Activated naive CD8-positive, alpha-beta T cell treated with anti-CD3 and anti-CD28 coated beads for 36 hours (primary cell): ENCODE measurements at regions not wholly inside any gene's neighbourhood (a gene's known extent, or its start where the extent isn't known, plus 50 kb on each side); places are given as distances from the start of the nearest gene placed in this dataset.

Source experiments
- DNase-seq: peaks from one replicate; pipeline ENCODE4 v3.0.0; 2021
- H3K27ac Mint-ChIP-seq: one replicate; pipeline ENCODE4 v1.8.0; 2022; ENCODE audit warnings: mild to moderate bottlenecking, moderate library complexity, mixed read lengths
- H3K27me3 Mint-ChIP-seq: one replicate; pipeline ENCODE4 v1.8.0; 2022; ENCODE audit warnings: mild to moderate bottlenecking, mixed read lengths
- H3K36me3 Mint-ChIP-seq: one replicate; pipeline ENCODE4 v1.8.0; 2021; ENCODE audit warnings: mild to moderate bottlenecking, mixed read lengths
- H3K4me1 Mint-ChIP-seq: one replicate; pipeline ENCODE4 v1.8.0; 2021; ENCODE audit warnings: mixed read lengths
- H3K4me3 Mint-ChIP-seq: one replicate; pipeline ENCODE4 v1.8.0; 2022; ENCODE audit warnings: mild to moderate bottlenecking, moderate library complexity, mixed read lengths
- H3K9me3 Mint-ChIP-seq: one replicate; pipeline ENCODE4 v1.8.0; 2022; ENCODE audit warnings: mixed read lengths

- H3K4me3 Mint-ChIP-seq, result no peak overlapping the region
- no peak overlapping the region for H3K27ac Mint-ChIP-seq
- H3K9me3 Mint-ChIP-seq, result peaks cover 9% of the 10 kb centered on the region
Measured at GRCh38 chr10:2475711-2476217, 591.6 kb upstream of the PFKP start.

GRCh38 chr10:2471811-2472210 lies 595.5 kb upstream of the PFKP start:
- H3K27me3 Mint-ChIP-seq, result peaks cover 3% of the 10 kb centered on the region
- H3K9me3 Mint-ChIP-seq, result peaks cover 11% of the 10 kb centered on the region
- H3K4me3 Mint-ChIP-seq, result no peak overlapping the region
- DNase-seq, result no peak
- no peaks in the 10 kb centered on the region for H3K4me1 Mint-ChIP-seq
- H3K27ac Mint-ChIP-seq, result no peak overlapping the region
- no peaks in the 10 kb centered on the region for H3K36me3 Mint-ChIP-seq

More at GRCh38 chr10:2475711-2476217, 591.6 kb upstream of the PFKP start:
- DNase-seq, result no peak
- Mint-ChIP-seq H3K36me3 (no peaks in the 10 kb centered on the region), H3K4me1 (no peaks in the 10 kb centered on the region), H3K27me3 (no peaks in the 10 kb centered on the region)

- no peak overlapping the region for H3K4me3 Mint-ChIP-seq
- no peak for DNase-seq
- no peaks in the 10 kb centered on the region for H3K36me3 Mint-ChIP-seq
- peaks cover 3% of the 10 kb centered on the region for H3K27me3 Mint-ChIP-seq
- no peak overlapping the region for H3K27ac Mint-ChIP-seq
- no peaks in the 10 kb centered on the region for H3K4me1 Mint-ChIP-seq
- H3K9me3 Mint-ChIP-seq, result peaks cover 15% of the 10 kb centered on the region
Measured at GRCh38 chr10:2469802-2470201, 597.5 kb upstream of the PFKP start.

DNA sequence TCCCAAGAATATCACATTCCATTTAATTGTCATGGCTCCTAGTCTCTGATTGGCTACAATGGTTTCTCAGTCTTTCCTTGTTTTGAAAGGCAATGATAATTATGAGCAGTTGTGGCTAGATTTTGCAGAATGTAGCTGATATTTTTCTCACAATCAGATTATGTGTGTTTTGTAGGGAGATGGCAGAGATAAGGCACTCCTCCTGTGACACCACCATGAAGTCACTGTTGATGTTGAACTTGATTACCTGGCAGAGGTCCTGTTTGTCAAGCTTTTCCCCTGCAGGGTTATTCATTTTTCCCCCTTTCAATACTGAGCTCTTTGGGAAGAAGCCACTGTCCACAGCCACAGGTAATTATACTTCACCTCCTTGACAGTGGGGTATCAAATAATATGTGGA lies 602.9 kb upstream of the PFKP start:
- H3K27me3 Mint-ChIP-seq, result peaks cover 3% of the 10 kb centered on the region

DNA sequence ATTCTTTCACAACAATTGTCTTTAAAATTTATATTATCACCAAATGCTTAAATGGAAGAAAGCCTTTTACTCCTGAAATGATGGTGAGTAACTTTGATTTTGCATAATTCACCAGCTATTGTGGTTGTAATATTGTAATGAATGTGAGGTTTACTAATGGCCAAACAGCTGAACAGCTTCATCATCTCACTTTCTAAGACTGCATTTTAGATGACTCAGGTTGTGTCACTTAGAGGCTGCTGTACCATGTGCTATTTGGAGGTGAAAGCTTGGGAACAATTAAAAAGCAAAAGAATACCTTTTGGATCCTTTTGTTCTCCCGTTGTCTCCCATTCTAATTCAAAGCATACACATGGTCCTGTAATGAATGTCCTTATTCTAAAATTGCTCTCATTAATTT lies 604.0 kb upstream of the PFKP start:
- DNase-seq, result no peak
- peaks cover 11% of the 10 kb centered on the region for H3K9me3 Mint-ChIP-seq
- no peak overlapping the region for H3K4me3 Mint-ChIP-seq
- no peaks in the 10 kb centered on the region for H3K4me1 Mint-ChIP-seq
- no peaks in the 10 kb centered on the region for H3K36me3 Mint-ChIP-seq
- H3K27ac Mint-ChIP-seq, result no peak overlapping the region
- H3K27me3 Mint-ChIP-seq, result no peaks in the 10 kb centered on the region

More for the DNA sequence above, 602.9 kb upstream of the PFKP start:
- Mint-ChIP-seq H3K4me1 (no peaks in the 10 kb centered on the region), H3K9me3 (peaks cover 11% of the 10 kb centered on the region), H3K27ac (no peak overlapping the region), H3K36me3 (no peaks in the 10 kb centered on the region), H3K4me3 (no peak overlapping the region)
- no peak for DNase-seq

- Mint-ChIP-seq H3K4me1 (no peaks in the 10 kb centered on the region), H3K27ac (no peak overlapping the region), H3K36me3 (no peaks in the 10 kb centered on the region), H3K4me3 (no peak overlapping the region), H3K27me3 (no peaks in the 10 kb centered on the region), H3K9me3 (peaks cover 10% of the 10 kb centered on the region)
- no peak for DNase-seq
Measured at GRCh38 chr10:2462581-2462980, 604.8 kb upstream of the PFKP start.

- H3K4me1 Mint-ChIP-seq, result no peaks in the 10 kb centered on the region
- H3K4me3 Mint-ChIP-seq, result no peak overlapping the region
- no peaks in the 10 kb centered on the region for H3K27me3 Mint-ChIP-seq
- no peaks in the 10 kb centered on the region for H3K36me3 Mint-ChIP-seq
- H3K9me3 Mint-ChIP-seq, result peaks cover 11% of the 10 kb centered on the region
- no peak overlapping the region for H3K27ac Mint-ChIP-seq
- no peak for DNase-seq
Measured at GRCh38 chr10:2460812-2461211, 606.5 kb upstream of the PFKP start.

DNA sequence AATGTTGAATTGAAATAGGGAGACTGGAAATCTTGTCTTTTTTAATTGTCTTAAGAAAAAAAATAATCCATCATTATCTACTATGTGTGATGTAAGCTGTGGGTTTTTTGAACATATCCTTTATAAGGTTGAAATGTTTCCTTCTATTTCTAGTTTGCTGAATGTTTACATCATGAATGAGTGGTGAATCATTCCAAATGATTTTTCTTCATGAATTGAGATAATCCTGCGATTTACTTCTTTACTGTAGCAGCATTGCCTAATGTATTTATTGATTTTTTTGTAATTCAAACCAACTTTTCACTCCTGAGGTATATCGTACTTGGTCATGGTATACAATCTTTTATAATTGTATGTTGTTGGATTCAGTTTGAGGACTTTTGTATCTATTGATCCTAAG lies 607.6 kb upstream of the PFKP start:
- Mint-ChIP-seq H3K27ac (no peak overlapping the region), H3K9me3 (peaks cover 8% of the 10 kb centered on the region)

DNA sequence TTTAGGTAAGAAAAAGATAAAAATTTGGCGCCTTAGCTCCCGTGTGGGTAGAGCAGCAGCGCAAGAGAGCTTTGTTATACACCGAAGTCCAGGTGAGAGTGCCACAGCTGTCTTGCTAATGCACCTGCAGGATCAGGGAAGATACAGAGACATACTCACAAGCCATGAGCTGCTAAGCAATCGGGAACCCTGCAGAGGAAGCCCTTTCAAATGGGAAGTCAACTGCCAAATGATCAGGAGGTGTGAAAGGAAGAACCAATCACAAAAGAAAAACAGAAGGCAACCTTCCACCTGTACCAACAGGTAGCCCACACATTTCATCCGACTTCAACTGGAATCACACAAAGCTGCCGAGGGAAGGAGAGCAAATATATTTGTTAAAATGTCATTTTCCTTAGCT lies 610.5 kb upstream of the PFKP start:
- Mint-ChIP-seq H3K27ac (no peak overlapping the region), H3K27me3 (no peaks in the 10 kb centered on the region), H3K4me1 (no peaks in the 10 kb centered on the region), H3K9me3 (peaks cover 8% of the 10 kb centered on the region), H3K4me3 (no peak overlapping the region), H3K36me3 (no peaks in the 10 kb centered on the region)
- no peak for DNase-seq

More for the DNA sequence above, 607.6 kb upstream of the PFKP start:
- no peaks in the 10 kb centered on the region for H3K36me3 Mint-ChIP-seq
- DNase-seq, result no peak
- no peak overlapping the region for H3K4me3 Mint-ChIP-seq
- H3K27me3 Mint-ChIP-seq, result no peaks in the 10 kb centered on the region
- no peaks in the 10 kb centered on the region for H3K4me1 Mint-ChIP-seq

GRCh38 chr10:2445370-2445769 lies 622.0 kb upstream of the PFKP start:
- no peak for DNase-seq
- H3K36me3 Mint-ChIP-seq, result no peaks in the 10 kb centered on the region
- H3K4me1 Mint-ChIP-seq, result no peaks in the 10 kb centered on the region
- peaks cover 4% of the 10 kb centered on the region for H3K27me3 Mint-ChIP-seq
- H3K4me3 Mint-ChIP-seq, result no peak overlapping the region
- no peak overlapping the region for H3K27ac Mint-ChIP-seq
- H3K9me3 Mint-ChIP-seq, result peaks cover 3% of the 10 kb centered on the region

DNA sequence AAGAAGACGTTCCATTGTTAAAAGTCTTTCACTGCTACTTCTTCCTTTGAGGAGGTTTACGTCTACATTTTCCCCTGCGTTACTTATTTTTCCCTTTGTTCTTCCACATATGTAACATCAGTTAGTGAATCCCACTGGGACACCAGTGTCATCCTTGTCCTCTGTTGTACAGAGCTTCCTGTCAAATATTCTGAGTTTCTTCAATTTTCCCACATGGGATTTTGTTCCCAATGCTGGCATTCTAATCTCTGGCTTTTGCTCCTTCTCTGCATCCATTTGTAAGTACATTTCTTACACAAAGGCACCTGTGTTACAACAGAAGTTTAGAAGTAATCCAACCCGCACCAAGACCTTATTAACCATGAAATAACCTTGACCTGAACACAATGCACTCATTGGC lies 627.4 kb upstream of the PFKP start:
- Mint-ChIP-seq H3K9me3 (no peaks in the 10 kb centered on the region), H3K36me3 (no peaks in the 10 kb centered on the region), H3K27ac (no peak overlapping the region), H3K4me3 (no peak overlapping the region), H3K4me1 (no peaks in the 10 kb centered on the region), H3K27me3 (peaks cover 8% of the 10 kb centered on the region)
- DNase-seq, result no peak

DNA sequence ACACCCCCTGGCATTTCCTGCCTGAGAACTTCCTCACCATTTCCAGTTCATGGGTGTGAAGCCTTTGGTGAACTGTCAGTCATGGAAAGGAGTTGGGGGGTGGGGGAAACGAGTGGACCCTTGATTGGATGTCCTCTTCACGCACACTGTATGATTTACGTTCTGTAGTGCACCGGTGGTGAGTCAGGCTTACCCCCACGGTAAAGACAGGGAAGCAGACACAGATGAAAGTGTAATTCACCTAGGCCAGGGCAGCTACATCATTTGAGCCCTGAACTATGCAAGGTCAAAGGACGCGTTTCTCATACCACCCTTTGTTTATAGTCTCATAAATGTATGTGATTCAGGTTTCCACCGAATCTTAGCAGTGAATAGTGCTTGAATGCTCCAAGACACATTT lies 628.3 kb upstream of the PFKP start:
- Mint-ChIP-seq H3K27ac (no peak overlapping the region), H3K9me3 (no peaks in the 10 kb centered on the region), H3K36me3 (no peaks in the 10 kb centered on the region), H3K27me3 (peaks cover 8% of the 10 kb centered on the region), H3K4me3 (no peak overlapping the region), H3K4me1 (no peaks in the 10 kb centered on the region)
- DNase-seq, result no peak

- no peak overlapping the region for H3K4me3 Mint-ChIP-seq
- H3K27me3 Mint-ChIP-seq, result peaks cover 8% of the 10 kb centered on the region
- no peaks in the 10 kb centered on the region for H3K36me3 Mint-ChIP-seq
- H3K4me1 Mint-ChIP-seq, result no peaks in the 10 kb centered on the region
- no peak overlapping the region for H3K27ac Mint-ChIP-seq
- no peaks in the 10 kb centered on the region for H3K9me3 Mint-ChIP-seq
- no peak for DNase-seq
Measured at GRCh38 chr10:2438248-2438939, 629.0 kb upstream of the PFKP start.

DNA sequence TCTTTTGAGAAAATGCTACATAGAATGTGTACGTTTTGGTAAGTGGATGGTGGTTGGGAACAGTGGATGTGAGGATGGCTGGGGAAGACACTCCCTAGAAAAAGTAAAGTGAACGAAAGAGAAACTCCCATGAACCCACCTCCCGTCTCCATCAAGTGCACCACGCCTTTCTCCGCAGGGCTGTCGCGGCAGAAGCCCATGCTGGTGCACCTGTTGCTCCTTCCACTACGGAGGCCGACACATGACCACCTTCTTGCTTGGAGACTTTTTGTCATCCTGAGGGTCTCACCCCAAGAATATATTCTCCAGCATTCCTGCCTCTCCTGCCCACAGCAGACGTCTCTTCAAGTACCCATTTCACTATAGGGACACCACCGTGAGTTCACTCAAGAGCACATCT lies 630.4 kb upstream of the PFKP start:
- no peak for DNase-seq
- no peak overlapping the region for H3K27ac Mint-ChIP-seq
- H3K4me1 Mint-ChIP-seq, result no peaks in the 10 kb centered on the region
- no peak overlapping the region for H3K4me3 Mint-ChIP-seq
- H3K36me3 Mint-ChIP-seq, result no peaks in the 10 kb centered on the region
- peaks cover 4% of the 10 kb centered on the region for H3K27me3 Mint-ChIP-seq
- H3K9me3 Mint-ChIP-seq, result no peaks in the 10 kb centered on the region

DNA sequence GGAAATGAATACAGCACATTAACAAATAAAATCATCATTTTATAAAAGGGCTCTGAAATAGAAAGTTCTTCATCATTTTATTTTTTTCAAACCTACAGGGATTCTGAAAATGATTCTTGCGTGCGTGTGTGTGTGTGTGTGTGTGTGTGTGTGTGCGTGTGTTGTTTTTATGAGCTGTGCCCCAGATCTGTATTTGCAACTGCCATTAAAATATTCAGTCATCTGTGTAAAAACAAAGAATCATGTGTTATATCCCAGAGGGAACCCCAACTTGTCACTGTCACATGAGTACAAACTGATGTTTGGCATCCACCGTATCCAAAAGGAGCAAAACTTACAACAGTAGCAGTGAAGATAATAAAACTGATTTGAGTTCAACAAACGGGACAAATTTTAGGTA lies 635.4 kb upstream of the PFKP start:
- H3K27ac Mint-ChIP-seq, result no peak overlapping the region
- no peak for DNase-seq
- H3K9me3 Mint-ChIP-seq, result no peaks in the 10 kb centered on the region
- no peak overlapping the region for H3K4me3 Mint-ChIP-seq
- no peaks in the 10 kb centered on the region for H3K4me1 Mint-ChIP-seq
- H3K36me3 Mint-ChIP-seq, result no peaks in the 10 kb centered on the region
- H3K27me3 Mint-ChIP-seq, result no peaks in the 10 kb centered on the region

- no peak for DNase-seq
- Mint-ChIP-seq H3K27me3 (no peaks in the 10 kb centered on the region), H3K36me3 (no peaks in the 10 kb centered on the region), H3K4me3 (no peak overlapping the region), H3K4me1 (no peaks in the 10 kb centered on the region), H3K27ac (no peak overlapping the region), H3K9me3 (no peaks in the 10 kb centered on the region)
Measured at GRCh38 chr10:2427412-2427811, 639.9 kb upstream of the PFKP start.
